Endometrium (tissue), 2 donors: ENCODE measurements at regions not wholly inside any gene's neighbourhood (a gene's known extent, or its start where the extent isn't known, plus 50 kb on each side); places are given as distances from the start of the nearest gene placed in this dataset.

ENCODE experiments used
- FAIRE-seq: peaks from 2 replicates; lab custom pipeline; 2012; peaks lifted over from hg19 to GRCh38; lab: Jason Lieb, UNC
- donor health status: control.
- donor health status: control.

DNA sequence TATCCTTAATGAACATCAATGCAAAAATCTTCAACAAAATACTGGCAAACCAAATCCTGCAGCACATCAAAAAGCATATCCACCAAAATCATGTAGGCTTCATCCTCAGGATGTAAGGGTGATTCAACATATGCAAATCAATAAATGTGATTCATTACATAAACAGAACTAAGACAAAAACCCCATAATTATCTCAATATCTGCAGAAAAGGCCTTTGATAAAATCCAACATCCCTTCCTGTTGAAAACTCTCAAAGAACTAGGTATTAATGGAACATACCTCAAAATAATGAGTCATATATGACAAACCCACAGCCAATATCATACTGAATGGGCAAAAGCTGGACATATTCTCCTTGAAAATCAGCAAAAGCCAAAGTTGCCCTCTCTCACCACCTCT lies 54.6 kb upstream of the DEPDC1 start:
- no peak for FAIRE-seq

DNA sequence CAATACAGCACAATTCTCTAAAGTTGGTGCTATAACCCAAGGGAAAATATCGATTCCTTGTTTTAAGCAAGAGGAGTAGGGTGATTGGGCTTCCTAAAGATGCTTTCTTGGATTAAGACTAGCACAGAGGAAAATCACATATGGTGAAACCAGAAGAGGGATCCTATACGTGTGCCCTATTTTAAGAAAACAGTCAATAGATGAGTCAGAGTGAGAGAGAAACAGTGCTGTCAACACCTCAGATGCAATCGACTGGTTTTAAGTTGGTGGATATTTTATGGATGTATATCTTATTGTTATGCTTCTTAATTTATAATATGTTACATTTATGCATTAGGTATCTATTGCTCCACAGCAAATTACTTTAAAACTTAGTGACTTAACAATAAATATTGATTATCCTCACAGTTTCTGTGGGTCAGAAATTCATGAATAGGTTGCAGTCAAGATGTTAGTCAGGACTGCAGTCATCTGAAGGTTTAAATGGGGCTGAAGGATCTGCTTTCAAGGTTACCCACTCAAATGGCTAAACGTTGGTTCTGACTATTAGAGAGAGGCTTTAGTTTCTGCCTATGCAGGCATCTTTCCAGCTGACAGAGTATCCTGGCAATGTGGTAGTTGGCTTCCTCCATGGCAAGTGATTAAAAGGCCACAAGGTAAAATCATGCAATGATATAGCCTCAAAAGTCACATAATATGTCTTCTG lies 61.6 kb upstream of the DEPDC1 start:
- FAIRE-seq = no peak

DNA sequence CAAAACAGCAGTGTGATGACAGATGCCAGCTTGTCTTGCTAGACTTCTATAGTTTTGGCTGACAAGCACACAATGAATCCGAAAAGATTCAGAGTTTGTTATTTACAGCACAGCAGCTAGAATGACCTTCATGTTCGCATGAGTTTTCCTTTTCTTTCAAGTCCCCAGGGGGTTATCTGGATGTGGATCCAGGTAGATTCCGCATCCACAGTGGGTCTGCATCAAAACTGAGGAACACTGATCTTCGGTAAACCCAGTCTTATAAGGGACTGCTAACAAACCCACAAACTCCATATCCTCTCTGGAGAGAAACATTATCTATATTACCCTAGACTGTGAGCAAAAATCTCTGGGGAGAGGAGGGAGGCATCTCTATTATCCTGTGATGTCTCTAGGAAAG lies 69.0 kb upstream of the DEPDC1 start:
- no peak for FAIRE-seq

- peak; percentile 93 for FAIRE-seq
Observed at GRCh38 chr1:68570871-68571270, 74.0 kb upstream of the DEPDC1 start.

- FAIRE-seq = no peak
Observed at GRCh38 chr1:68571454-68572235, 74.8 kb upstream of the DEPDC1 start.

DNA sequence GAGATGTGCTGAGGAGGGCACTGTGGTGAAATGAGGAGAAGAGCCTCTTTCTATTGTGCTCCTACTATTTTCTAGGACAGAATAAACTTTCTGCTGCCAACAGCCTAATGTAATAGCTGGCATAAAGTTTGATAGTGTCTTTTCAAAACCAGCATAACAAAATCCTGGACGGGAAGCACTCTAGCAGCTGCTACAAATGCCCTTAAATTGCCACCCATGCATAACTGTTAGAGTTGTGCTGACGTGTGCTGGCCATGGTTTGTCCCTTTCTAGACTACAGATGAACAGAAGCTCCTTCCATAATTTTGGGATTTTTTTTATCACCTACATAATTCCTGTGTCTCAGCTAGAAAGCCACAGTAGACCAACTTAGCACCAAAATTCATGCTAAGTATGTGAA lies 88.5 kb upstream of the DEPDC1 start:
- FAIRE-seq = no peak

DNA sequence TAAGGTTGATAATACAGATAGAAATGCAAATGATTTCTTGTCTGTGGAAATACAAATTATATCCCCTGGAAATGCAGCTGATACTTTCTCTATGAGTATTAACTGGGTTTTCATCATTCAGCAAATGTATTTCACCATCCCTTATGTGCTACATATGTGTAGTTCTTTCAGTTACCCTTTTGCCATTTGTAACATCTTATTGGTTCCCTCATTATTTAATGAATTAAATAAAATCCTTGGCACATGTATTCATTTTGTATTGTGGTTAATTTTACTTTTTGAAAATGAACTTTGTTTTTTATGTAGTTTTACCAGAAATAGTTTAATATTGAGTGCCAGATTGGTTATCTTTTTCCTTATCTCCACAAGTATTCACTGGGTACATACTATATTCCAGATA lies 89.9 kb upstream of the DEPDC1 start:
- no peak for FAIRE-seq

GRCh38 chr1:68588304-68588703 lies 91.4 kb upstream of the DEPDC1 start:
- FAIRE-seq = no peak

GRCh38 chr1:68590473-68590872 lies 93.6 kb upstream of the DEPDC1 start:
- no peak for FAIRE-seq

DNA sequence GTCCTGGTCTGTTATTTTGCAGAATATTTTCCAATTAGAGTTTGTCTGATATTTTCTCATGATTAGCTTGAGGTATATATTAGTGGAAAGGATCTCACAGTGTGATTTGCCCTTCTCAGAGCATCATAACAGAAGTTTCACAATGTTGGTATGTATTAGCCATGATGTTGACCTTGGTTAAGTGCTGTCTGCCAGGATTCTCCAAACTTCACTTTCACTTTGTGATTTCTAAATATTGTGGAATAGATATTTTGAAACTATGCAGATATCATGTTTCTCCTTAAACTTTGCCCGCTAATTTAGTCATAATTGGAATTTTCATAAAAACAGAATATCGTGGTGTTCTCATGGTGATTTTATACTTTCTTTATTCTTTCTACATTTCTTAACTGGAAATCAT lies 98.0 kb upstream of the DEPDC1 start:
- no peak for FAIRE-seq

DNA sequence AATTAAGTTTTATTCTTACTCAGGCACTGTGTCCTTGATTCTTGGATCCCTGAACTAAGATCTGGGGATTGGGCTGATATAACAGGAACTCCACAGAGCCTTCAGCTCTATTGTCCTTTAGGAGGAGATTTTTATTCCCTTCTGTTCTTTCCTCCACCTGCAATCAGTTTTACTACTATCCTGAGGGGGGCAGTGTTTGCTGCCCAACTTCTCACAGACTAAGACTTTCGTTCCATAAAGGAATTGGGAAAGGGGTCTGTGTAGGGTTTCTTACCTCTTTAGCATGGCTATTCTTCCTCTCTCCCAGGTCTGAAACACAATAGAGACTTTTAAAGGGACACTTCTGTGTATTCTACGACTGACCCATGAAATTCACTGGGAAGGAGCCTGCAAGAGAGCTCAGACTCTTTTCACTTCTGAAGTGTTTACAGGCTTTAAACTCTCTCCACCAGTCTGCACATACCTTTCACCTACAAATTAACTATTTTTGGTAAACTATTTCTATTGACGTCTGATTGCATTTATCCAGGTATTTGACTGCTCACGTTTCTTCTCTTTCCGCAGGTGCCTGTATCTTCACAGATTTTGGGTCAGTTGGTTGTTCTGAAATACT lies 103.3 kb upstream of the DEPDC1 start:
- FAIRE-seq = no peak

- FAIRE-seq = no peak
Observed at GRCh38 chr1:68608289-68608688, 111.4 kb upstream of the DEPDC1 start.

DNA sequence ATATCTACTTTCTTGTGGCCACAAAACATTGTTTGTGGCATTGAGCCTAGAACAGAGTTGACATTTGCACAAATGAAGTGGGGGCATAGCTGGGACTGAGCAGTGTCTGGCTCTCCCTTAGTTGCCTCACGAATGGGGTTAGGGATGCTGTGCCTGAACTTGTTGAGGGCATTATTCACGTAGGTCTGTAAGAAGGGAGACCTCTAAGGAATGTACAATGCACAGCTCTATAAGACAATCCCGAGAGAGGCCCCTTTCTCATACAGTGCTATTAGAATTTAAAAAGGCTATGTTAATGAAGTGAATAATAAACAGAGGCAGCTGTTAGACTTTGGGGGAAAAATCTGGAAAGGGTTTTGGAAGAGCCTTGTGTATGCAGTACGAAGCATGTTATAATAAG lies 118.4 kb upstream of the DEPDC1 start:
- no peak for FAIRE-seq

GRCh38 chr1:68617942-68618341 lies 121.1 kb upstream of the DEPDC1 start:
- FAIRE-seq = no peak

GRCh38 chr1:68620571-68620970 lies 123.7 kb upstream of the DEPDC1 start:
- FAIRE-seq = no peak

DNA sequence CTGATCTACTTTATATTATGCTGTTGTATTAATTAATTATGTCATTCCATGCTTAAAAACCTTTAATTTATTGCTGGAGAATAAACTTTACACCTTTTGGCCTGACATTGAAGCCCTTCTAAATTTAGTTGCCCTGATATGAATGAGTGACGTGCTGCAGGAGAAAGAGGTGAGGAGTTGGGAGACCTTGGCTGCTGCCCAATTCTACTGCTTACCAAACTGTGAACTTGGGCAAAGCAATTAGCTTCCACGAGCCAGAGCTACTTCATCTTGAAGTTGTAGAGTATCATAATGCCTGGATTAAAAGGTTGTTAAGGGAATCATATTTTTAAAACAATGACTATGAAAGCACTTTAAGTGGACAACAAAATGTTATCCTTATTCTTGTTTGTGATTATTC lies 126.8 kb upstream of the DEPDC1 start:
- FAIRE-seq = no peak

DNA sequence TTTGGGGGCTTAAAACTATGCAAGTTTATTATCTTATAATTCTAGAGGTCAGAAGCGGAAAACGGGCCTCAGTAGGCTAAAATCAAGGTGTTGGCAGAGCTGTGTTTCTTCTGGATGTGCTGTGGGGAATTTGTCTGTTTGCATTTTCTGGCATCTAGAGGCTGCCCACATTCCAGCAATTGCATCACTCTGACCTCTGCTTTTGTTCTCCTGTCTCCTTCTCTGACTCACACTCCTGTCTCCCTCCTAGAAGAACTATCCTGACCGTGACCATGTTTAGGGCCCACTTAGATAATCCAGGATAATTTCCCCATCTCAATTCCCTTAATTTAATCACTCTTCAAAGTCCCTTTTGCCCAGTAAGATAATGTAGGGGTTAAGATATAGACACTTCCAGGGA lies 127.4 kb upstream of the DEPDC1 start:
- FAIRE-seq = no peak

GRCh38 chr1:68625624-68626023 lies 128.7 kb upstream of the DEPDC1 start:
- FAIRE-seq = no peak

DNA sequence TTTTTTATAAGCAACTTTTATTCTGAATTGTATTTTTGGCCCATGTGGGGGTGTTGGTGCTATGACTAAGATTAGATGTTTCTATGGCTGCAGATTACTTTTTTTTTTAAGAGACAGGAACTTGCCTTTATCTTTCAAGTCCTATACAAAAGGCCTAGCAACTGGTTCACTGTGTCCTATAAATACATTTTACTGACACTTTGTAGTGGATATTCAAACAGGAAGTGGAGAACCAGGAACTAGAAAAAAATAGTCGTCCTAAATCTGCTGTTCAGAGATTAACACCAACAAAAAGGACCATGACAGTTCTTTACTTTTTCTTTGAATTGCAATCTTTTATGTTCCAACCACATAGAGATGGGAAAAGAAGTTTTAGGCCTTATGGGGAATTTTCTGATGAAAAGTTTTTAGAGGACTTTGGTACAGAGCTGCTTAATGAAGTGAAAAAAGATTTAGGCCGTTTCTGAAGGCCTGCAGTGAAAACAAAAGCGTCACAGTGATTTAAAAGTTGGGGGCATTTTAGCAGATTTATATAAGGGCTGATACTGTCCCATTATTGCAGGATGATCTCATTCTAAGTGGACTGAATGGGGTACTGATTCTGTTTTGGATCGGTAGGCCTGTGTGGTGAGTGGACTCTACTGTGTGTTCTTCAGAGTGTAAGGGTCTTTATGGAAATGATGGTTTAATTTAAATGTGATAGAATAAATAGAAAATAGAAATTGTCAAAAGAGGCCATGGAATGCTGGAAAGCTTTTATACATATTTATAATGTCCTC lies 136.4 kb upstream of the DEPDC1 start:
- FAIRE-seq = no peak

DNA sequence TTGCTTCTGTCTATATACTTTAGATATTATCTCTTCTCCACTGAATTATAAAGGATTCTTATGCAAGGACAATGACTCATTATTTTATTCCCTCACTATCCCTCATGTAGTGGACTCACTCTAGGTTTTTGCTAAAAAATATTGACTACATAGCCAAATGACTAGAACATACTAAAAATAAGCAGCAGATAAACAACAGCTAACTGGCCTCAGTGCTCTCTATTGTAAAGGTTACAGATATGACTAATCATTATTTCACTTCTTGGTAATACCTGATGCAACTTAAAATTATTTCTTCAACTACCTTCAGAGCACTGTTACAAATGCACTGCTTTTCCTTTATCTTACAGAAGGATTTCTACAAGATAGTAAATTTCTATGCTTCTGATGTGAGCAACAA lies 147.6 kb upstream of the DEPDC1 start:
- no peak for FAIRE-seq

DNA sequence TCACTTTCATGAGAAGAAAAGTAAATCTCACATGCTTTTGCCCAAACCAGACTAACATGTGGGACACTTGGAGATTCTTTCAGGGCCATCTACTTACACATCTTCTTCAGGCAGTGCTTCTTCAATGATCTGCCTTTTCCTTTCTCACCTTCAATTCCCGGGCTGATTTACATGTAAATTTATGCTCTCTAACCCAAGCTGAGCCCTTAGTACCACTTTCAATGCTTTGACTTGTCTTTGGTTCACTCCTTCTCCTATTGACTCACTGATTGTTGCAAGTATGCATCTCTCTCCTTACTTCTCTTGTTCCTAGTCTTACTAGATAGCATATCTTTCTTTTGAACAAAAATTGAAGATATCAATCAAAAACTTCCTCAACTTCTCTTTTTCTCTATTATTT lies 154.2 kb upstream of the DEPDC1 start:
- FAIRE-seq = no peak

DNA sequence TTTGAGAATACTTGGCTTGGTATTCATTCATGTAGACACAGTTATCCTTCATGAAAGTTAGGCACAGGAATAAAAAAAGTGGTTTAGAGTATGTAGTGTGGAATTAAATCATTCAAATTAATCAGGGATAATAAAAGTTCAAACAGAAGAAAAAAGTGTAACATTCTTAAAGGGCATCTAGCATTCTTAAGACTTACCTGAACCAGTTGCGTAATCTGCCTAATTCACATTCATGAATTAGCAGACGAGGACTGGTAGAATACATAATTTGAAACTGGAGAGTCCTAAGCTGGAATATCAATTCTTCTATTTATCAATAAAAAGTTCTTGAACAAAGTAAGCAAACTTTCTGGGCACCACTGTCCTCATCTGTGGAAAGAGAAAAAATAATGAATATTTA lies 157.0 kb upstream of the DEPDC1 start:
- FAIRE-seq = no peak

- no peak for FAIRE-seq
Observed at GRCh38 chr1:68673771-68674170, 176.9 kb upstream of the DEPDC1 start.
